ENCODE measurements at regions not wholly inside any gene's neighbourhood (a gene's known extent, or its start where the extent isn't known, plus 50 kb on each side); places are given as distances from the start of the nearest gene placed in this dataset.

GRCh38 chr18:8504424-8504823 lies 104.8 kb upstream of the RAB12 start:
- Histone ChIP-seq H3K9me3 (ENCODE audit: low read depth, low read length) (no peaks in the 10 kb centered on the region), H3K4me2 (ENCODE audit: insufficient read depth, low read length) (no peak overlapping the region), H4K20me1 (ENCODE audit: insufficient read depth, low read length) (no peaks in the 10 kb centered on the region), H3K27ac (ENCODE audit: low read depth, low read length) (no peak overlapping the region), H3K79me2 (ENCODE audit: insufficient read depth, low read length) (no peaks in the 10 kb centered on the region), H3K4me3 (ENCODE audit: insufficient read depth, low read length) (no peak overlapping the region), H3K4me1 (ENCODE audit: insufficient read depth, low read length) (peaks cover 8% of the 10 kb centered on the region), H3K36me3 (ENCODE audit: insufficient read depth, low read length) (no peaks in the 10 kb centered on the region), H2AFZ (ENCODE audit: low read length) (no peak overlapping the region), H3K27me3 (ENCODE audit: insufficient read depth, low read length) (peaks cover 33% of the 10 kb centered on the region)
- DNase-seq (ENCODE audit: insufficient read length, low spot score, missing footprints): no peak
- no peak for TF ChIP-seq CTCF (IDR thresholded peaks at IDR 0.05; ENCODE audit: extremely low read depth, low read depth, low read length)

DNA sequence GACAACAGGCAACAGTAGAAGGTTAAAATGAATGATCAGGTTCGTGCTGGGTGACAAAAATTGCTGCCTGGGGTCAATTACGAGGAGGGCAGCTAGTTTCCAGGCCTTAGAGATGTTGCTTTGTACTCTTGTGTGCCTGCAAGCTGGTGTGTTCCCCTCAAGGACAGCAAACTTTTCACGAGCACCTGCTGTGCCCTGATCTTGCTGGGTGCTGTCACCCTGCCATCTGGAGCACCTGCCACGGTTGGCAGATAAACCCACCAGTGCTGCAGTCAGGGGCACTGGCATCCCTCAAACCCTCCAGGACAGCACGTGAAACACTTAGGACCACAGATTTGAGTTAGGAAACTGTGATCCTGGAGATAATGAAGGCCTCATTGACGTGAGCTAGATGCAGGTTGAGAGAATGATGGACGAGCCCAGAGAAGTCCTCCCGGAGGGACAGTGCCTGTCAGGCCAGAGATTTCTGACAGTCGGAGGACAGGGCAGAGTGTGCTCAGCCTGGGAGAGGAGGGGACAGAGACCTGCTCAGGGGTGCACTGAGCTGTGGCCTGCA lies 104.3 kb upstream of the RAB12 start:
- TF ChIP-seq CTCF (IDR thresholded peaks at IDR 0.05; ENCODE audit: extremely low read depth, low read depth, low read length): no peak
- Histone ChIP-seq H4K20me1 (ENCODE audit: insufficient read depth, low read length) (no peaks in the 10 kb centered on the region), H2AFZ (ENCODE audit: low read length) (no peak overlapping the region), H3K4me2 (ENCODE audit: insufficient read depth, low read length) (no peak overlapping the region), H3K9me3 (ENCODE audit: low read depth, low read length) (no peaks in the 10 kb centered on the region), H3K36me3 (ENCODE audit: insufficient read depth, low read length) (no peaks in the 10 kb centered on the region), H3K27ac (ENCODE audit: low read depth, low read length) (no peak overlapping the region), H3K27me3 (ENCODE audit: insufficient read depth, low read length) (peaks cover 32% of the 10 kb centered on the region), H3K79me2 (ENCODE audit: insufficient read depth, low read length) (no peaks in the 10 kb centered on the region), H3K4me3 (ENCODE audit: insufficient read depth, low read length) (no peak overlapping the region), H3K4me1 (ENCODE audit: insufficient read depth, low read length) (peaks cover 8% of the 10 kb centered on the region)
- DNase-seq (ENCODE audit: insufficient read length, low spot score, missing footprints): no peak

GRCh38 chr18:8506251-8507049 lies 102.8 kb upstream of the RAB12 start:
- Histone ChIP-seq H3K79me2 (ENCODE audit: insufficient read depth, low read length) (no peaks in the 10 kb centered on the region), H3K36me3 (ENCODE audit: insufficient read depth, low read length) (no peaks in the 10 kb centered on the region), H3K4me3 (ENCODE audit: insufficient read depth, low read length) (no peak overlapping the region), H4K20me1 (ENCODE audit: insufficient read depth, low read length) (no peaks in the 10 kb centered on the region), H3K4me2 (ENCODE audit: insufficient read depth, low read length) (no peak overlapping the region), H3K27ac (ENCODE audit: low read depth, low read length) (no peak overlapping the region), H2AFZ (ENCODE audit: low read length) (no peak overlapping the region), H3K4me1 (ENCODE audit: insufficient read depth, low read length) (peaks cover 8% of the 10 kb centered on the region), H3K27me3 (ENCODE audit: insufficient read depth, low read length) (peaks cover 26% of the 10 kb centered on the region), H3K9me3 (ENCODE audit: low read depth, low read length) (no peaks in the 10 kb centered on the region)
- no peak for DNase-seq (ENCODE audit: insufficient read length, low spot score, missing footprints)
- no peak for TF ChIP-seq CTCF (IDR thresholded peaks at IDR 0.05; ENCODE audit: extremely low read depth, low read depth, low read length)

DNA sequence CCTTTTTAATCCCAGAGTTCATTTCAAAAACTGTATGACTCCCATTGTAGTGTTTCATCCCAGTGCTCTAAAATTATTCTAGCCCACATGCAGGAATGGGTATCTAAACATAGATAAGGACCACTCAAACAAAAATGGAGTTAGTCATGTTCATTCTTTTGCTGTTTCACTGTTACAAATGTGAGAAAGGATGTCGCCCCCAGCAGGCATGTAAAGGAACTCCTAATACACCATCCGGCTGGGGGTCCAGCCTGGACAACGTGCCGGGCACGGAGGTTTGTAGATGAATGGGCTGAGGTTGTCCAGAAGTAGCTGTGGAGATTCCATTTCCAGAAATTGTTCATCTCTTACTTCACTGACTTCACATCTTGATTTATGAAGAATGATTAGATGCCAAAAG lies 101.9 kb upstream of the RAB12 start:
- DNase-seq (ENCODE audit: insufficient read length, low spot score, missing footprints): peak; percentile 54
- no peaks in the 10 kb centered on the region for H3K36me3 ChIP-seq (ENCODE audit: insufficient read depth, low read length)
- no peak overlapping the region for H3K4me3 ChIP-seq (ENCODE audit: insufficient read depth, low read length)
- H4K20me1 ChIP-seq (ENCODE audit: insufficient read depth, low read length): no peaks in the 10 kb centered on the region
- no peak overlapping the region for H2AFZ ChIP-seq (ENCODE audit: low read length)
- H3K4me1 ChIP-seq (ENCODE audit: insufficient read depth, low read length): peaks cover 8% of the 10 kb centered on the region
- no peaks in the 10 kb centered on the region for H3K9me3 ChIP-seq (ENCODE audit: low read depth, low read length)
- no peaks in the 10 kb centered on the region for H3K79me2 ChIP-seq (ENCODE audit: insufficient read depth, low read length)
- no peak overlapping the region for H3K27ac ChIP-seq (ENCODE audit: low read depth, low read length)
- peak overlapping the region; percentile 1 for H3K4me2 ChIP-seq (ENCODE audit: insufficient read depth, low read length)
- peak; percentile 45 for TF ChIP-seq CTCF (IDR thresholded peaks at IDR 0.05; ENCODE audit: extremely low read depth, low read depth, low read length)
- H3K27me3 ChIP-seq (ENCODE audit: insufficient read depth, low read length): peaks cover 26% of the 10 kb centered on the region

All from osteoblast (primary cell).